IPS-18a (cell line): ENCODE measurements at regions not wholly inside any gene's neighbourhood (a gene's known extent, or its start where the extent isn't known, plus 50 kb on each side); places are given as distances from the start of the nearest gene placed in this dataset.

Experiments used
- H3K27ac ChIP-seq: one replicate; pipeline ENCODE4 v1.5.1; 2013; ENCODE audit warnings: low read length
- H3K27me3 ChIP-seq: one replicate; pipeline ENCODE4 v1.6.1; 2013; ENCODE audit warnings: mild to moderate bottlenecking, low read length; ENCODE audit not compliant: control insufficient read depth, insufficient read depth
- H3K36me3 ChIP-seq: one replicate; pipeline ENCODE4 v1.6.1; 2013; ENCODE audit warnings: low read depth, low read length; ENCODE audit not compliant: control insufficient read depth
- H3K4me1 ChIP-seq: one replicate; pipeline ENCODE4 v1.6.1; 2013; ENCODE audit warnings: low read depth, low read length; ENCODE audit not compliant: control insufficient read depth
- H3K4me3 ChIP-seq: one replicate; pipeline ENCODE4 v1.5.1; 2013; ENCODE audit warnings: low read length
- H3K9ac ChIP-seq: one replicate; pipeline ENCODE4 v1.6.1; 2013; ENCODE audit warnings: mild to moderate bottlenecking, low read length, moderate library complexity
- H3K9me3 ChIP-seq: one replicate; pipeline ENCODE4 v1.6.1; 2013; ENCODE audit warnings: low read depth, low read length; ENCODE audit not compliant: control insufficient read depth

DNA sequence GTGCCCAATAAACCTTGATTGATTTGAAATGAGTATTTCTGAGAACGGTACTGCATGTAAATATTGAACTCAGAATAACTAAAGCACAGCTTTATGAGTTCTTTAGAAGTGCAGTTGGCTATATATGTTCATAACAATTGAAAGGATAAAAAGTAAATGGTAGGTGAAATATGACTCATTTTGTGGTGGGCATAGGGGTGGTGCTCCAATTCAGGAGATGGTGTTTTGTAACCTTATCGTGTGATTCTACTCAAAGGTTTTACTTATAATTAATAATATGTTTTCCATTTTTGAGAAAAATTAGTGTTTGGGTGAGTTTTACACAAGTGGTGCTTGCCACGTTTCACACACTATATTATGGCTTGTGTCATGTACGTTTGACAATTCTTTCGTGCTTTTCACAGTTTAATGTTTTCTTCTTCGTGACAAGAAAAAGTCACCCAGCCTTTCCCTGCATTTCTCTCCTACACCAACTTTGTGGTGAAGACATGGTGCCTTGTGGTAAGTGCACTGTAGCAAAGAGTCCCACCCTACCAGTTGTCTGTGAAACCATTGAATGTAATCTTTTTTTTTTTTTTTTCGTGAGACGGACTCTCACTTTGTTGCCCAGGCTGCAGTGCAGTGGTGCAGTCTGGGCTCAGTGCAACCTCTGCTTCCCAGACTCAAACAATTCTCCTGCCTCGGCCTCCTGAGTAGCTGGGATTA, 492.5 kb upstream of the SGCD start:
- H3K36me3 ChIP-seq, result no peaks in the 10 kb centered on the region
- H3K9me3 ChIP-seq, result no peaks in the 10 kb centered on the region
- H3K9ac ChIP-seq, result no peak overlapping the region
- no peaks in the 10 kb centered on the region for H3K4me1 ChIP-seq
- no peak overlapping the region for H3K27ac ChIP-seq
- H3K27me3 ChIP-seq, result no peaks in the 10 kb centered on the region
- H3K4me3 ChIP-seq, result no peak overlapping the region

DNA sequence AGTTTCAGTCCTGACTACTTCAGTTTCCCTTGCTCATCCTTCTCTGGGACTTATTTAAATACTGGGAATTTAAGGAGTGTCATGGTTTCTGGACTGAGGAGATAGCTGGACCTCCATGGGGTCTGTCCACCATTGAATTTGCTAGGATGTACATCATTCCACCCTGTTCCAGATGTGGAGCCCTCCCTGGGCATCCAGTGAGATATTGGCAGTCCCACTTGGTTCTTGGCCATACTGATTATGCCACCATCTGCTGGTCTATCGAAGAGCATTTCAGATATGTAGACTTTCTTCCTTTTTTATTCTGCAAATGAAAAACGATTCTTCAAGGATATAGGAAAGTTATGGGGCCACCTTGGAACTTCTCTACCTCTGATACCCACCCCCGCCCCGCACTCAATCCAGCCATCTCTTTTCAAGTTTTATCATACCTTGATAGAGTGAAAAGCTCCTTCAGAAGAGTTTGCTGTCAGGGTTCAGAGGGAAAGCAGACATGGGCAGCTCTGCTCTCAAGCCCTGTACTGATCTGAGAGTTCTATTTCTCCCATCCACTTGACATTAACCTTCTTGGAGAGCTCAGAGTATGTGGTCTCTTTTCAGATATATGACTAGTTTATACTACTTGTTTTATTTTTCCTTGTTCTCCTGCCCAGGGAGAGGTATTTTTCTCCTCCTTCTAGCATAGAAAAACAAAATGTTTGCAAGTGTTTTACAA, 490.7 kb upstream of the SGCD start:
- no peak overlapping the region for H3K4me3 ChIP-seq
- no peaks in the 10 kb centered on the region for H3K27me3 ChIP-seq
- H3K9me3 ChIP-seq, result no peaks in the 10 kb centered on the region
- H3K9ac ChIP-seq, result no peak overlapping the region
- no peaks in the 10 kb centered on the region for H3K36me3 ChIP-seq
- no peak overlapping the region for H3K27ac ChIP-seq
- no peaks in the 10 kb centered on the region for H3K4me1 ChIP-seq

DNA sequence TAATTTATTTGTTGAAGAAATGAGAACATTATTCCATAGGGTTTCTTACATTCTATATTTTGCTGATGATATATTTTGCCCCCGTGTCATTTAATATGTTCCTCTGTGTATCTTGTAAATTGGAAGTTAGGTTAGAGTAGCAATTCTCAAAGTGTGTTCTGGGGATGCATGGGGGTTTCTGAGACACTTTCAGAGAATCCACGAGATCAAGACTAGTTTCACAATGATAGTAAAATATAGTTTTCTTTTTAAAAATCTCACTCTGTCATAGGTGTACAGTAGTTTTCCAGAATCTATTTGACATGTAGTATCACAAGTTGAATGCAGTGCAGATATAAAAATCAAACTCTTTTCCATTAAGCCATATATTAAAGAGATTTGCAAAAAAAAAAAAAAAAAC, 488.6 kb upstream of the SGCD start:
- Histone ChIP-seq H3K9ac (no peak overlapping the region), H3K27ac (no peak overlapping the region), H3K9me3 (no peaks in the 10 kb centered on the region), H3K4me3 (no peak overlapping the region), H3K36me3 (no peaks in the 10 kb centered on the region), H3K27me3 (no peaks in the 10 kb centered on the region), H3K4me1 (no peaks in the 10 kb centered on the region)

DNA sequence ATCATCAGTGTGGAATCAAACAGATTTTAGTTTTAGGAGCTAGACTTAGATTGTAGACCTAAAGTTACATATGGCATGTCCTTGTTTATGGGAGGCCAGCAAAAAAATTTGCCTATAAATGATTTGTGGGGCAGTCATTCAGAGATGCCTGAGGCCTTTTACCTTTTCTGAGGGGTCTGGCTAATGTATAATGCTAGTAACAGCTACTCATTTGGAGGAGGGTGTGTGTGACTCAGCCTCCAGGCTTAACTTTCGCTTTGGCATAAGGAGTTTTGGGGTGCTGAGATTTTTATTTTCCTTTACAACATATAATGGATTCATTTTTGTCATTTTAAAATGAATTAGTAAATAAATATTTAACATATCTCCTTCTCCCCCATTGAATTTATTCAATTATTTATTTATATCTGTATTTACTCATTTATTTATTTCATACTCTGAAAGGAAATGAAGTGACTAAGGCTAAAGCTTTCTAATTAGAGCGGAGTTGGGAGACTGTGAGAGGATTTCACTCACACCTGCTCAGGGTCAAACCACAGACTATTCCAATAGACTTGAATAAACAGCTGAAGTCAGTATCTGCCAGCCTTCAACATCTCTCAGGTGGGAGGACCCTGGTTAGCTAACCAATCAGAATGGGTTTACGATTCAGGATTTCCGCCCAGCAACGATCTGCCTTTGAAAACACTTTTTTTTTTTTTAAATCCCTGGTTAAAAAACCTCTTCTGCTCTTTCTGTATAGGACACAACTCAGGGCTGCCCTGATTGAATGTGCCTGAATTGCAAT, 487.5 kb upstream of the SGCD start:
- no peaks in the 10 kb centered on the region for H3K27me3 ChIP-seq
- no peak overlapping the region for H3K9ac ChIP-seq
- no peak overlapping the region for H3K27ac ChIP-seq
- no peaks in the 10 kb centered on the region for H3K9me3 ChIP-seq
- H3K36me3 ChIP-seq, result no peaks in the 10 kb centered on the region
- H3K4me3 ChIP-seq, result no peak overlapping the region
- H3K4me1 ChIP-seq, result no peaks in the 10 kb centered on the region

- H3K27ac ChIP-seq, result no peak overlapping the region
- no peaks in the 10 kb centered on the region for H3K4me1 ChIP-seq
- no peaks in the 10 kb centered on the region for H3K36me3 ChIP-seq
- H3K4me3 ChIP-seq, result no peak overlapping the region
- no peaks in the 10 kb centered on the region for H3K9me3 ChIP-seq
- no peaks in the 10 kb centered on the region for H3K27me3 ChIP-seq
- no peak overlapping the region for H3K9ac ChIP-seq
These were observed 482.4 kb upstream of the SGCD start for GRCh38 chr5:155844542-155844941.

DNA sequence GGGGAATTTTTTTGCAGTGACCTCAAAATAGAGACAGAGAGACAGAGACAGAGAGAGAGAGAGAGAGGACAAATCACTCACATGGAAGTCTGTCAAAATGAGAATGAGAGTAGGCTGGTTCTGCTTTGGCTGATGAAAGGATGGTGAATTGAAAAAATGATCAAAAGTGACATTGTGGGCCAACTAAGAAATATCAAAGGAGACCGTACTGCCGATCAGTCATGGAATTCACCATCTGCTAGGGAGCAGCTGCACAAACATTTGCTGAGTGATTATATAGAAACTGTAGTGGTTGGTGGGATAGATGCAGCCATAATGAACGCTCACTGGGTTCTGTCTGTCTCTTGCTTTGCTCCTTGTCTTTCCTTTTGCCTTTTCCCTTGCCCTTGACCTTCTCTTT, 476.6 kb upstream of the SGCD start:
- Histone ChIP-seq H3K9me3 (no peaks in the 10 kb centered on the region), H3K27me3 (no peaks in the 10 kb centered on the region), H3K9ac (no peak overlapping the region), H3K36me3 (no peaks in the 10 kb centered on the region), H3K4me1 (no peaks in the 10 kb centered on the region), H3K4me3 (no peak overlapping the region), H3K27ac (no peak overlapping the region)

DNA sequence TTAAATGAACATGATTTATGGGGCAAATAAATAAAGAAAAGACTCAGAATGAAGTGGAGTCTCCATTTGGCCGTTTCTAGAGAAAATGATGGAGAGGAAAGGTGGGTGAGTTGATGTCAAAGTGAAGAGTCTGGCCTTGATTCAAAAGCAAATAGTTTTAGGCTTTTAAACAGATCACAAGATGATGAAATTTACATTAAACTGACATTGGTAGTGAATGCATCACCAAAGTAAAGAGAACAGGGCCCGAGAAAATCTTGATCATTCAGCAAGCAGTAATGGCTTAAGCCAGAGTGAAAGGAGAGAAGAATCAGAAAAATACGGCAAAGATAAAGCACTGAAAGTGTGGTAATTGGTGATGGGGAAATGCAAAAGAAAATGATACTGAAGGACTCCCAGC, 460.0 kb upstream of the SGCD start:
- no peak overlapping the region for H3K27ac ChIP-seq
- H3K36me3 ChIP-seq, result no peaks in the 10 kb centered on the region
- no peaks in the 10 kb centered on the region for H3K9me3 ChIP-seq
- H3K9ac ChIP-seq, result no peak overlapping the region
- no peaks in the 10 kb centered on the region for H3K4me1 ChIP-seq
- no peak overlapping the region for H3K4me3 ChIP-seq
- H3K27me3 ChIP-seq, result no peaks in the 10 kb centered on the region

- Histone ChIP-seq H3K27me3 (no peaks in the 10 kb centered on the region), H3K4me3 (no peak overlapping the region), H3K27ac (no peak overlapping the region), H3K9ac (no peak overlapping the region), H3K4me1 (no peaks in the 10 kb centered on the region), H3K36me3 (no peaks in the 10 kb centered on the region), H3K9me3 (no peaks in the 10 kb centered on the region)
These were observed 459.4 kb upstream of the SGCD start for GRCh38 chr5:155867522-155868088.

DNA sequence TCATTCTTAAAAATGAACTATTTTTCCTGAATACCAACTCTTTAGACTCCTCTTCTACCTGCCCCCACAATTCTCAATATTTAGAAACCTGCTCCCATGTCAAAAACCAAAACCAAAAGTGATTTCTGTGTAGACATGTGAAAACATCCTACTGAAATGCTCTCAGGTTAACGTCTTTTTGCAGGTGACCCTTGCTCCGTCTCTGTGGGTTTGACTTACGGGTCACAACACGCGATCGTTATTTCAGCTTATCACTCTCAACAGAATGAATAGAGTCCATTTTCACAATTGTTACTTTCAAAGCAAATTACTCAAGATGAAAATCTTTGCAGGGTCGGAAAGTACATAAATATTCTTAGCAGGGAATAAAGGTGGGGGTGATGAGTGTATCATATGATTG, 456.3 kb upstream of the SGCD start:
- H3K4me3 ChIP-seq, result no peak overlapping the region
- H3K36me3 ChIP-seq, result no peaks in the 10 kb centered on the region
- no peak overlapping the region for H3K27ac ChIP-seq
- no peaks in the 10 kb centered on the region for H3K4me1 ChIP-seq
- H3K9me3 ChIP-seq, result no peaks in the 10 kb centered on the region
- no peak overlapping the region for H3K9ac ChIP-seq
- no peaks in the 10 kb centered on the region for H3K27me3 ChIP-seq

- Histone ChIP-seq H3K4me3 (no peak overlapping the region), H3K9ac (no peak overlapping the region)
These were observed 455.3 kb upstream of the SGCD start for GRCh38 chr5:155871623-155872022.

DNA sequence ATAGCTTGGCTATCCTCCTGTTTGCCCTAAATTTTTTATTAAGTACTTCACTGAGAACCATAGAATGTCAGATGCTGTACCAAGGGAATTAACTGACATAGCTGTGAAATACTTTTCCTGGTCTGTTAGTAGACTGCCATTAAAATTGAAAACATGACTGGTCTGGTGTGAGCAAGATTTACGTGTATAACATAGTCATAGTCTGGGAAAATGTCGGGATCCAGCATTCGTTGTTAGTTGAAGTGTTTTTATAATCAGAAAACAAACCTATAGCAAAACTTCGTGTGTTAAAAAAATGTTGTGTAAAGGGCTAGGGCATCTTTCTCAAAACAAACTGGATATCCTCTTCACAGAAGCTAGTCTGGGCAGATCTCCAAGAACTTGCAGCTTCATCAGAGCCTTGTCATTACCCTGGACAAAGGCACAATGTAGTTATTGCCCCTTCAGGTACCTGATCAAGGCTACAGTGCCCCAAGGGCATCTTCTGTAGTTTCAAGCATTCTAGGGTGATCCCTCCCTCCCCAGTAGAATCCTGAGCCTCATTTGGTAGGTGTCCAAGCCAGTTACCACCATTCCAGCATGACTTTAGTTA, 454.2 kb upstream of the SGCD start:
- Histone ChIP-seq H3K4me1 (no peaks in the 10 kb centered on the region), H3K27me3 (no peaks in the 10 kb centered on the region), H3K9me3 (no peaks in the 10 kb centered on the region), H3K27ac (no peak overlapping the region), H3K9ac (no peak overlapping the region), H3K4me3 (no peak overlapping the region), H3K36me3 (no peaks in the 10 kb centered on the region)

More at GRCh38 chr5:155871623-155872022, 455.3 kb upstream of the SGCD start:
- Histone ChIP-seq H3K9me3 (no peaks in the 10 kb centered on the region), H3K4me1 (no peaks in the 10 kb centered on the region), H3K27me3 (no peaks in the 10 kb centered on the region), H3K36me3 (no peaks in the 10 kb centered on the region), H3K27ac (no peak overlapping the region)
